ENCODE measurements at regions not wholly inside any gene's neighbourhood (a gene's known extent, or its start where the extent isn't known, plus 50 kb on each side); places are given as distances from the start of the nearest gene placed in this dataset.

DNA sequence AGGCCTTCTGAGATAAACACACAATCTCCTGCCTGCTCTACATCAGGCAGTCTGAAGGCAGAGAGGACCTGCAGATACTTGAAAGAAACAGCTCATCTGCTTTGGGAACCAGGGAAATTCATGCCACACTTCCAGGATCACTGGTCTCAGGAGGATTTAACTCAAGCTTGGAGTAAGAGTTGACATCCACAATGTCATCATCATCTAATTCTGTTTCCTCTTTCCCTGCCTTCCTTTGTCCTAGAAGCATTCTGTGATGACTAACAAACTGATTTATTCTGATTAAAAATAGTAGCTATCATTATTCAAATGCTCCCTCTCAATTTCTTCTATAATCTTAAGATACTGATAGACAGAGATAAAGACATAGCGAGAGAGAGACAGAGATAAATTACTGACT lies 766.8 kb downstream of the BCL11A start:
- TF ChIP-seq, protein P1, sequence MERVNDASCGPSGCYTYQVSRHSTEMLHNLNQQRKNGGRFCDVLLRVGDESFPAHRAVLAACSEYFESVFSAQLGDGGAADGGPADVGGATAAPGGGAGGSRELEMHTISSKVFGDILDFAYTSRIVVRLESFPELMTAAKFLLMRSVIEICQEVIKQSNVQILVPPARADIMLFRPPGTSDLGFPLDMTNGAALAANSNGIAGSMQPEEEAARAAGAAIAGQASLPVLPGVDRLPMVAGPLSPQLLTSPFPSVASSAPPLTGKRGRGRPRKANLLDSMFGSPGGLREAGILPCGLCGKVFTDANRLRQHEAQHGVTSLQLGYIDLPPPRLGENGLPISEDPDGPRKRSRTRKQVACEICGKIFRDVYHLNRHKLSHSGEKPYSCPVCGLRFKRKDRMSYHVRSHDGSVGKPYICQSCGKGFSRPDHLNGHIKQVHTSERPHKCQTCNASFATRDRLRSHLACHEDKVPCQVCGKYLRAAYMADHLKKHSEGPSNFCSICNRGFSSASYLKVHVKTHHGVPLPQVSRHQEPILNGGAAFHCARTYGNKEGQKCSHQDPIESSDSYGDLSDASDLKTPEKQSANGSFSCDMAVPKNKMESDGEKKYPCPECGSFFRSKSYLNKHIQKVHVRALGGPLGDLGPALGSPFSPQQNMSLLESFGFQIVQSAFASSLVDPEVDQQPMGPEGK (CRISPR knock-in tag; IDR thresholded peaks at IDR 0.05; ENCODE audit: borderline replicate concordance), result no peak
- no peak for TF ChIP-seq ZFP3 (CRISPR knock-in tag; IDR thresholded peaks at IDR 0.05)
- TF ChIP-seq ZNF565 (CRISPR knock-in tag; conservative IDR thresholded peaks at IDR 0.05; ENCODE audit: low read depth), result no peak
- TF ChIP-seq ISL1 (CRISPR knock-in tag; IDR thresholded peaks at IDR 0.05), result no peak
- TF ChIP-seq TOX (CRISPR knock-in tag; IDR thresholded peaks at IDR 0.05; ENCODE audit: borderline replicate concordance), result no peak
